ENCODE measurements at regions not wholly inside any gene's neighbourhood (a gene's known extent, or its start where the extent isn't known, plus 50 kb on each side); places are given as distances from the start of the nearest gene placed in this dataset.
"Not testable (repeated sequence)": the region's sequence is repeated elsewhere in the genome, so short reads cannot be mapped to it uniquely, and the experiment has no call there.

GRCh38 chr1:57550092-57550491, 126.2 kb upstream of the DAB1 start:
- DNase-seq (ENCODE audit: low read depth) = no peak
- TF ChIP-seq, protein P1, sequence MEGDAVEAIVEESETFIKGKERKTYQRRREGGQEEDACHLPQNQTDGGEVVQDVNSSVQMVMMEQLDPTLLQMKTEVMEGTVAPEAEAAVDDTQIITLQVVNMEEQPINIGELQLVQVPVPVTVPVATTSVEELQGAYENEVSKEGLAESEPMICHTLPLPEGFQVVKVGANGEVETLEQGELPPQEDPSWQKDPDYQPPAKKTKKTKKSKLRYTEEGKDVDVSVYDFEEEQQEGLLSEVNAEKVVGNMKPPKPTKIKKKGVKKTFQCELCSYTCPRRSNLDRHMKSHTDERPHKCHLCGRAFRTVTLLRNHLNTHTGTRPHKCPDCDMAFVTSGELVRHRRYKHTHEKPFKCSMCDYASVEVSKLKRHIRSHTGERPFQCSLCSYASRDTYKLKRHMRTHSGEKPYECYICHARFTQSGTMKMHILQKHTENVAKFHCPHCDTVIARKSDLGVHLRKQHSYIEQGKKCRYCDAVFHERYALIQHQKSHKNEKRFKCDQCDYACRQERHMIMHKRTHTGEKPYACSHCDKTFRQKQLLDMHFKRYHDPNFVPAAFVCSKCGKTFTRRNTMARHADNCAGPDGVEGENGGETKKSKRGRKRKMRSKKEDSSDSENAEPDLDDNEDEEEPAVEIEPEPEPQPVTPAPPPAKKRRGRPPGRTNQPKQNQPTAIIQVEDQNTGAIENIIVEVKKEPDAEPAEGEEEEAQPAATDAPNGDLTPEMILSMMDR (IDR thresholded peaks at IDR 0.05; ENCODE audit: insufficient read depth, low read depth, low read length) = no peak
- no peak overlapping the region for H3K4me3 ChIP-seq (ENCODE audit: low read depth, low read length)

- TF ChIP-seq, protein P1 (IDR thresholded peaks at IDR 0.05; ENCODE audit: insufficient read depth, low read depth, low read length) = no peak
Observed at GRCh38 chr1:57549300-57549699, 125.4 kb upstream of the DAB1 start.

DNA sequence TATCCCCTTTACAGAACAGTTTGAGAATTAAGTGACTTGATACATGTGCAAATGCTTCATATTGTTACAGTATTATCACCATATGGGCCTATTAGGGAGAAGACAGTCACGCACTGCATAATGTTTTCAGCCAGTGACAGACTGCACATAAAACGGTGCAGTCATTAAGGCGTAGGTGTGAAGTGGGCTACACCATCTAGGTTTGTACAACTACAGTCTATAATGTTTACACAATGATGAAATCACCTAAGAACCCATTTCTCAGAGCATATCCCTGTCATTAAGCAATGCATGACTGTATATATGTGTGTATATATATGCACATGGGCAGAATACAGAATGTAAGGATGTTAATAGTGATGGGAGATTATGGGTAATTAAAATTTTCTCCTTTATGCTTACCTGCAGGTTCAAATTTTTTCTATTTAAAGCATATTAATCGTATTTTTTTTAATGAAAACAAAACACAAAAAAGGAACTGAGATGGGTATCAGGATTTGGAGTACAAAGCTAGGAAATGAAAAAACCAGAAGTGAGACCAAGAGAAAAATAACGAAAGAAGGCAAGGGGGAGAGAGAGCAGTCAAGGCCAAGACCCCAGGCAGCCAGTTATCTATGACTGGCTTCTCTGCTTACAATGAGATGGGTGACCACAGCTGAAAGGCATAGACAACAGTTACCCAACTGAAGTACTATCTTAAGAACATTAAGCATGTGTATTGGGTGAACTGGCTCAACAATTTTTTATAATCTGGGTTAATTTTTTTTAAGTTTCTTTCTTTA, 122.9 kb upstream of the DAB1 start:
- no peak overlapping the region for H3K4me3 ChIP-seq (ENCODE audit: low read depth, low read length)
- TF ChIP-seq, protein P1 (IDR thresholded peaks at IDR 0.05; ENCODE audit: insufficient read depth, low read depth, low read length) = no peak
- no peak for DNase-seq (ENCODE audit: low read depth)

More at GRCh38 chr1:57549300-57549699, 125.4 kb upstream of the DAB1 start:
- H3K4me3 ChIP-seq (ENCODE audit: low read depth, low read length) = no peak overlapping the region
- DNase-seq (ENCODE audit: low read depth) = no peak

- TF ChIP-seq, protein P1 (IDR thresholded peaks at IDR 0.05; ENCODE audit: insufficient read depth, low read depth, low read length) = no peak
- no peak for DNase-seq (ENCODE audit: low read depth)
- no peak overlapping the region for H3K4me3 ChIP-seq (ENCODE audit: low read depth, low read length)
Observed at GRCh38 chr1:57544345-57544744, 120.5 kb upstream of the DAB1 start.

DNA sequence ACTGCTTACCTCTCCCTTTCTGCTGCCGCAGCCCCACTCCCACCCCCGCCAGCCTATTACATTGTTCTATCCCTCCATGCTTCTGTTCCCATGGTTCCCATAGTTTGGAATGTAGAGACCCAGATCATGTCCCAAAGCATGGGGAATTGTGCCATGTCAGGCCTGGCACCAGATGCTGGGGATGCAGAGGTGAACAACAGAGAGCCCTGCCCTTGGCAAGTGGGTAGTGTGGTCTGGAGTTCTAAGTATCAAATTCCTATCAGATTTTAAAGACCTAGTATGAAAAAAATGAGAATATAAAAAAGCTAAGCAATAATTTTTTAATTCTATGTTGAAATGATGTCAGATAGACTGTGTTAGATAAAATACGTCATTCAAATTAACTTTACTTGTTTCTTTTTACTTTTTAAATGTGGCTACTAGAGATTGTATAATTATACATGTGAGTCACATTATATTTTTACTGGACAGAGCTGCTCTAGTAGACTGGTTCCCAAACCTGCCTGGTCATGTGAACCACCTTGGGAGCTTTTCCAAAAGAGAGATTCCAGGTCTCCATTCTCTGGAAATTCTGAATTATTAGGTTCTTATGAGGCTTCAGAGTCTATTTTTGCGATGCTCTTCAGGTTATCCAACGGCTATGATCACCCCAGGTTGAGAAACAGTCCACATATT, 113.0 kb upstream of the DAB1 start:
- DNase-seq (ENCODE audit: low read depth) = no peak
- no peak overlapping the region for H3K4me3 ChIP-seq (ENCODE audit: low read depth, low read length)
- TF ChIP-seq, protein P1 (IDR thresholded peaks at IDR 0.05; ENCODE audit: insufficient read depth, low read depth, low read length) = no peak

- TF ChIP-seq, protein P1 (IDR thresholded peaks at IDR 0.05; ENCODE audit: insufficient read depth, low read depth, low read length) = no peak
Observed at GRCh38 chr1:57532299-57532698, 108.4 kb upstream of the DAB1 start.

DNA sequence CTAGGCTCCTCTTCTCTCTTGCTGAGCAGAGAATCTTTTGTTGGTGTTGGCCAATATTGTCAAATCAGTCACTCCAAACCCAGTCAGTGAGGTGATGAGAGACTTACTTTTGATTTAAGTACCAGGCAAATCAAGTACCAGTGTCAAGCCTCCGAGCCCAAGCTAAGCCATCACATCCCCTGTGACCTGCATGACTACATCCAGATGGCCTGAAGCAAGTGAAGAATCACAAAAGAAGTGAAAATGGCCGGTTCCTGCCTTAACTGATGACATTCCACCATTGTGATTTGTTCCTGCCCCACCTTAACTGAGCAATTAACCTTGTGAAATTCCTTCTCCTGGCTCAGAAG, 107.0 kb upstream of the DAB1 start:
- not testable (repeated sequence) for H3K4me3 ChIP-seq (ENCODE audit: low read depth, low read length); DNase-seq (ENCODE audit: low read depth)

More at GRCh38 chr1:57532299-57532698, 108.4 kb upstream of the DAB1 start:
- H3K4me3 ChIP-seq (ENCODE audit: low read depth, low read length) = no peak overlapping the region
- no peak for DNase-seq (ENCODE audit: low read depth)

Data from fibroblast of villous mesenchyme (primary cell).